PC-3 (cell line): ENCODE measurements at regions not wholly inside any gene's neighbourhood (a gene's known extent, or its start where the extent isn't known, plus 50 kb on each side); places are given as distances from the start of the nearest gene placed in this dataset.

ENCODE experiments used
- EZH2 ChIP-seq: fragments of 300-600 bp; sonication (generic); IDR thresholded peaks from one replicate; pipeline ENCODE4 v1.6.1; 2017; ENCODE audit warnings: antibody characterized with exemption, mild to moderate bottlenecking, low read length; ENCODE audit not compliant: unreplicated experiment
- TF ChIP-seq, protein P1 (sequence below): fragments of 300-600 bp; sonication (generic); conservative IDR thresholded peaks from 2 replicates; pipeline ENCODE4 v1.5.1; 2017; ENCODE audit warnings: antibody characterized with exemption, low read depth, mild to moderate bottlenecking, low read length

DNA sequence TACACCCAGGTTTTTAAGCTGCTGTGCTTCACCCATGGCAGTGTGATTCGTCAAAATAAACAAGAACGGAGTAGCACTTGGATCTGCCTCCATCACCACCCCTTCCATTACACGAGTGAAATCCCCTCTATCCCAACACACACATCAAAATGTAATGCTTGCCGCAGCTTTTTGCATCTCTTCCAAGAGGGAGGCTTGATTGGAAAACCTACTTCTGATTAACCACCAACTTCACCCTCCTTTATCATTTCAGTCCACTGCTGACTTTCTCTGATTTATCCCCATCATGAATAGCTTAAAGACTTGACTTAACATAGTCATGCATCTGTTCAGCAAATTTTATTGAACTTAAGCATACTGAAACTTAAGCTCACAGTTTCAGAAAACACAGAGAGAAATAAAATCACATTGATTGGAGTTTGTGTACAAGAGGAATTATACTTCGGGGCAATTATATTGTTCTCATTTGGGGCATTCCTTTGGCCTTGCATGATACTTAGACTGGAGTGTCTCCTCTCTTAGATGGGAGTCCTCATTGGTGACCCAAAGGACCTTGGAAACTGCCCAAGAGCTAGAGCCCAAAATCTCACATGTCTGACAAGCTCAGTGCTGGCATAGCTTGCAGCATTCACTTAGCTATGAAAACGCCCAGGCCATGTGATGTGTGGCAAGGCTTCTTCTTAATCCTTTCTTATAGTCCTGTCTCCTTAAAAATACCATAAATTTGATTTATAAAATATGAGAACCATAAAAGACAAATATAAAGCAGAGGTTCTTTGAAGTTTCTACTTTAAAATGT is 124.3 kb upstream of the UMPS start:
- TF ChIP-seq, protein P1, sequence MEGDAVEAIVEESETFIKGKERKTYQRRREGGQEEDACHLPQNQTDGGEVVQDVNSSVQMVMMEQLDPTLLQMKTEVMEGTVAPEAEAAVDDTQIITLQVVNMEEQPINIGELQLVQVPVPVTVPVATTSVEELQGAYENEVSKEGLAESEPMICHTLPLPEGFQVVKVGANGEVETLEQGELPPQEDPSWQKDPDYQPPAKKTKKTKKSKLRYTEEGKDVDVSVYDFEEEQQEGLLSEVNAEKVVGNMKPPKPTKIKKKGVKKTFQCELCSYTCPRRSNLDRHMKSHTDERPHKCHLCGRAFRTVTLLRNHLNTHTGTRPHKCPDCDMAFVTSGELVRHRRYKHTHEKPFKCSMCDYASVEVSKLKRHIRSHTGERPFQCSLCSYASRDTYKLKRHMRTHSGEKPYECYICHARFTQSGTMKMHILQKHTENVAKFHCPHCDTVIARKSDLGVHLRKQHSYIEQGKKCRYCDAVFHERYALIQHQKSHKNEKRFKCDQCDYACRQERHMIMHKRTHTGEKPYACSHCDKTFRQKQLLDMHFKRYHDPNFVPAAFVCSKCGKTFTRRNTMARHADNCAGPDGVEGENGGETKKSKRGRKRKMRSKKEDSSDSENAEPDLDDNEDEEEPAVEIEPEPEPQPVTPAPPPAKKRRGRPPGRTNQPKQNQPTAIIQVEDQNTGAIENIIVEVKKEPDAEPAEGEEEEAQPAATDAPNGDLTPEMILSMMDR, result no peak
- TF ChIP-seq EZH2, result no peak
